Glutamatergic neuron (in vitro differentiated cells): ENCODE measurements at regions not wholly inside any gene's neighbourhood (a gene's known extent, or its start where the extent isn't known, plus 50 kb on each side); places are given as distances from the start of the nearest gene placed in this dataset.

Experiments used
- DNase-seq: peaks from one replicate; pipeline ENCODE4 v3.0.0; 2022
- H3K27ac Mint-ChIP-seq: one replicate; pipeline ENCODE4 v1.8.0; 2020; ENCODE audit warnings: mild to moderate bottlenecking, mixed read lengths, inconsistent platforms; ENCODE audit not compliant: unreplicated experiment
- H3K27me3 Mint-ChIP-seq: one replicate; pipeline ENCODE4 v1.8.0; 2020; ENCODE audit warnings: mild to moderate bottlenecking, moderate library complexity, mixed read lengths, inconsistent platforms; ENCODE audit not compliant: unreplicated experiment
- H3K36me3 Mint-ChIP-seq: one replicate; pipeline ENCODE4 v1.8.0; 2020; ENCODE audit warnings: mild to moderate bottlenecking, mixed read lengths, inconsistent platforms; ENCODE audit not compliant: unreplicated experiment
- H3K4me1 Mint-ChIP-seq: one replicate; pipeline ENCODE4 v1.8.0; 2020; ENCODE audit warnings: mild to moderate bottlenecking, low read depth, mixed read lengths, inconsistent platforms; ENCODE audit not compliant: unreplicated experiment
- H3K4me3 Mint-ChIP-seq: one replicate; pipeline ENCODE4 v1.8.0; 2020; ENCODE audit warnings: mild to moderate bottlenecking, mixed read lengths, inconsistent platforms; ENCODE audit not compliant: unreplicated experiment
- H3K9me3 Mint-ChIP-seq: one replicate; pipeline ENCODE4 v1.8.0; 2020; ENCODE audit warnings: mild to moderate bottlenecking, moderate library complexity, mixed read lengths, inconsistent platforms; ENCODE audit not compliant: unreplicated experiment
- TF ChIP-seq, protein P1 (sequence below): fragments of 200-600 bp; sonication (generic); IDR thresholded peaks from one replicate; pipeline ENCODE4 v1.5.0; 2021; ENCODE audit not compliant: partially characterized antibody, unreplicated experiment

DNA sequence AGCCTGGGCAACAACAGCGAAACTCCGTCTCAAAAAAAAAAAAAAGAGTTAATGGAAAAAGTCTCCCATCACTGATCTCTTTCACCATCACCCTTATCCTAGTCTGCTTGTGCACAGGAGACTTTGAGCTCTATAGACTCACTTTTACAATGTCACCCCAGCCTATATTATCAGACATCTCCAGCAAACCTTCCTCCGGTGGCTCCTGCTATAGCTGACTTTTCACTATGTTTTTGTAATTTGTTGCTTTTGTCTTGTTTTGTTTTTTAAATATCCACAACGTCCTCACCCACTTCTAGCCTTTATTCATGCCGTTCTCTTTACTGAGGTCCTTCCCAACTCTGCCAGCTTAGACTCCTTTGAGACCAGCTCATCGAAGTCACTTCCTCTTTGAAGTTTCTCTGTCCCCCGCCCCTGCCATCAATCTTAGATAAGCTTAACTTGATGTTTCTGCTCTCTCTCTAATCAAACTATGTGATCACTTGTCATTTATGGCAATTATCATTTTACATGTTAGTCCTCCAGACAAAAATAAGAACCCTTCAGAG lies 82.7 kb upstream of the CHD2 start:
- Mint-ChIP-seq H3K27me3 (peaks cover 8% of the 10 kb centered on the region), H3K27ac (no peak overlapping the region), H3K4me3 (peak overlapping the region; percentile 18), H3K9me3 (peaks cover 1% of the 10 kb centered on the region), H3K4me1 (peaks cover 27% of the 10 kb centered on the region), H3K36me3 (no peaks in the 10 kb centered on the region)
- no peak for DNase-seq
- TF ChIP-seq, protein P1, sequence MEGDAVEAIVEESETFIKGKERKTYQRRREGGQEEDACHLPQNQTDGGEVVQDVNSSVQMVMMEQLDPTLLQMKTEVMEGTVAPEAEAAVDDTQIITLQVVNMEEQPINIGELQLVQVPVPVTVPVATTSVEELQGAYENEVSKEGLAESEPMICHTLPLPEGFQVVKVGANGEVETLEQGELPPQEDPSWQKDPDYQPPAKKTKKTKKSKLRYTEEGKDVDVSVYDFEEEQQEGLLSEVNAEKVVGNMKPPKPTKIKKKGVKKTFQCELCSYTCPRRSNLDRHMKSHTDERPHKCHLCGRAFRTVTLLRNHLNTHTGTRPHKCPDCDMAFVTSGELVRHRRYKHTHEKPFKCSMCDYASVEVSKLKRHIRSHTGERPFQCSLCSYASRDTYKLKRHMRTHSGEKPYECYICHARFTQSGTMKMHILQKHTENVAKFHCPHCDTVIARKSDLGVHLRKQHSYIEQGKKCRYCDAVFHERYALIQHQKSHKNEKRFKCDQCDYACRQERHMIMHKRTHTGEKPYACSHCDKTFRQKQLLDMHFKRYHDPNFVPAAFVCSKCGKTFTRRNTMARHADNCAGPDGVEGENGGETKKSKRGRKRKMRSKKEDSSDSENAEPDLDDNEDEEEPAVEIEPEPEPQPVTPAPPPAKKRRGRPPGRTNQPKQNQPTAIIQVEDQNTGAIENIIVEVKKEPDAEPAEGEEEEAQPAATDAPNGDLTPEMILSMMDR = no peak

DNA sequence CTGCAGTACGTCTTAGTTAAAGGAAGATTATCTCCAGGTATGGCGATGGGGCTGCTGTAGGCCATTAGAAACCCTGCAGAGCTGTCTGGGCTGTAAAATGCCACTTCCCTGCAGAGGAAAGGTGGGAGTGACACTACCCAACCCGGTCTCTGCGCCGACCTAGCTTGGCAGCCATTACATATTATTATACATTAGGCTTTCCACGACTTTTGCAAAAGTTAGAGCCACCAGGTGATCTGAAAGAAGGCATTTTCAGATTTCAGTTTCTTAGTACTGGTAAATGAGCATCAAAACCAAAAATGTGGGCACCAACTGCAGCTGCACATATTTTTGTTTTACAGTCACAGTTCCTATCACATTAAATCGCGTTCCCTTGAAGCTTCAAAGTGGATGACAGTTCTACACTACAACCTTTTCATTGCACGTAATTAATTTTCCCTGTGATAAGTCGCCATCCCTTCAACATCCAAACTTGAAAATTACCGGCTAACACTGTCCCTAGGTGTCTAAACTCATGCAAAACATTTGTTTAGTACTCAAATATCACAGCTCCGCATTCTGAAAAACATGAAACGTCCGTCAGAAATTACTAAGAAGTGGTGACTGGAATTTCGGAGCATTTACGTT lies 81.4 kb upstream of the CHD2 start:
- Mint-ChIP-seq H3K4me3 (peak overlapping the region; percentile 87), H3K27ac (peak overlapping the region; percentile 95), H3K4me1 (peaks cover 36% of the 10 kb centered on the region), H3K36me3 (no peaks in the 10 kb centered on the region), H3K9me3 (peaks cover 1% of the 10 kb centered on the region), H3K27me3 (peaks cover 8% of the 10 kb centered on the region)
- TF ChIP-seq, protein P1 = no peak
- DNase-seq = no peak

DNA sequence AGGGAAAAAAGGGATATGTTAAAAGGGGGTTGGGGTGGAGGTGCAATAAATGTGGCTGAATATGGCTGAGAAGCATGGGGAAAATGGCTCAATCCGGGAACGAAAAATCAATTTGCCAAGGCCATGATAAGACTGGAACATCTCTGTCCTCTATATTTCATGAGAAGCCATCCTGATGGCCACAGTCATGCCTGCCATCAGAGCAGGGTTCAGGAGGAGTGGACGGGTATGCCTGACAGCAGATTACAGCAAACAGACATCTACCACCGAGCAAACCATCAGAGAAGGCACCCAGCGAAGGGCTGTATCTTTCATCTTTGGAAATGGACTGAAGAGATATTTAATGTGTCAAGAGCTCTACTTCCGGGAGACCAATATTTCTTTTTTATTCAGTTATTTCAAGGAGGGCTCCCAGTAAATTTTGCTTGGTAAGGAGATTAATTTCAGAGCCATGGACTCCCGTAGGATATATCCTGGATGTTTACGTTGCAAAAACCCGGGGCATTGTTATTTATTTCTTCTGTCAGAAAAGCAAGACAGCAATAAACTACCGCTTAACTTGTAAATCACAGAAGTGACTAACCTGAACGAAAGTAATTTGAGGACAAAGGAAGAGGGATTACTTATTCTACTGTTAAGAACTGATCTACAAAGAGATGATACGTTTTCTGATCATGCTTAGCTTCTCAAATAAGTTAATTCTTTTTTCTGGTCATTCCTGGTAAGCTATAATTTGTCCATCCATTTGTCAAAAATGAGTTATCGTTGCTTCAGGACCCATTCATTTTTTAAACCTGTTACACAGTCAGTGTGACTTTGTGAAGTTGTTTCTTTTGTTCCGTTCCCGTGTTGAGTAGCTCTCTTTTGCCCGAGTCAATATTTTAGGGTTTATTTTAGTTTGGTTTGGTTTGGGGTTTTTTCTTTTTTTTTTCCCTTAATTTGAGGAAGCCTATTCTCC lies 80.6 kb upstream of the CHD2 start:
- Mint-ChIP-seq H3K27ac (peak overlapping the region; percentile 95), H3K9me3 (peaks cover 1% of the 10 kb centered on the region), H3K4me1 (peaks cover 36% of the 10 kb centered on the region), H3K36me3 (no peaks in the 10 kb centered on the region), H3K4me3 (peak overlapping the region; percentile 87), H3K27me3 (peaks cover 7% of the 10 kb centered on the region)
- DNase-seq = no peak
- TF ChIP-seq, protein P1 = no peak

DNA sequence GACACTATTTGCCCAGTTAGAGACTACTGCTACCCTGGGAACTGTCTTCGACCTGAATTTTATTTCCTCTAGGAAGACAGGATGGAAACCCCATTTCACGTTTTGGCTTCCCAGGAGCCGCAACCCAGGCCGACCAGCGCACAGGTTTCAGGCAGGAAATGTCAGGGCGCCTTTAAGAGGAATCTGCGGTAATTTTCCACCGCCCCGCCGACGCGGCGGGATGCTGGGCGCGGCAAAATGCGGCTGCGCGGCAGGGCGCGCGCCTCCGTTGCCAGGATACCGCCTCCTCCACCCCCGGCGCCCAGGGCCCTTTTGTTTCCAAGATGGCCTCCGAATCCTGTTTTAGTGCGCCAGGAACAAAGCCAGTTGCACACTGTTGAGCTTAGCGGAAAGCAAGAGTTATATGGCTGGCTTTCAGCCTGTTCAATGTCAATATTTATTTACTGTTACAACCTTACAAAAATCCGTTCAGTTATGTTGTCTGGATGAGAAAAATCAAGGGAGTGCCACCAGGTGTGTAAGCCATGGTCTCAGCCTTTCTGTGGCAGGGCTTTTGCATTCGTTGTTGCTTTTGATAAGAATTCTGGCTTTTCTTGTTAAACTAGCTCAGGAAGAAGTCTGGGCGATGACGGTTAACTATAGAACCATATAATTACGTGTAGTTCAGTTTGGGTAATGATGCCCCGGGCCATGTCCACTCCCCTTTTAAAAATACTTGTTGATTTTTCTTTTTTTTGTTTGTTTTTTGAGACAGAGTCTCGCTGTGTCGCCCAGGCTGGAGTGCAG lies 79.7 kb upstream of the CHD2 start:
- peak; percentile 91 for DNase-seq
- Mint-ChIP-seq H3K9me3 (peaks cover 1% of the 10 kb centered on the region), H3K36me3 (no peaks in the 10 kb centered on the region), H3K4me3 (peak overlapping the region; percentile 87), H3K27ac (peak overlapping the region; percentile 95), H3K27me3 (peaks cover 6% of the 10 kb centered on the region), H3K4me1 (peaks cover 36% of the 10 kb centered on the region)
- TF ChIP-seq, protein P1 = no peak
